Kidney (tissue), 13 donors: ENCODE measurements at regions not wholly inside any gene's neighbourhood (a gene's known extent, or its start where the extent isn't known, plus 50 kb on each side); places are given as distances from the start of the nearest gene placed in this dataset.

Source experiments
- DNase-seq, 5 donors: peaks; one replicate each; pipeline ENCODE4 v3.0.0-alpha.2; 2013 to 2020
- FAIRE-seq: peaks from 2 replicates; lab custom pipeline; 2012; peaks lifted over from hg19 to GRCh38; lab: Jason Lieb, UNC
- H3K27ac ChIP-seq, 2 donors: one replicate each; pipeline ENCODE4 v1.7.0; 2013; ENCODE audit warnings: low read depth in 2 of 2, low read length in 2 of 2, inconsistent platforms in 1 of 2
- H3K27me3 ChIP-seq: one replicate; pipeline ENCODE4 v1.7.1; 2013; ENCODE audit warnings: low read length, inconsistent platforms; ENCODE audit not compliant: control insufficient read depth, insufficient read depth
- H3K36me3 ChIP-seq, 3 donors: one replicate each; pipeline versions ENCODE4 v1.7.0 to v1.7.1; 2013; ENCODE audit warnings: low read length in 3 of 3, control low read depth in 1 of 3, inconsistent platforms in 1 of 3; ENCODE audit not compliant: insufficient read depth in 3 of 3, control insufficient read depth in 2 of 3
- H3K4me1 ChIP-seq, 3 donors: one replicate each; pipeline versions ENCODE4 v1.7.0 to v1.7.1; 2013; ENCODE audit warnings: low read length in 3 of 3, inconsistent platforms in 1 of 3, low read depth in 1 of 3; ENCODE audit not compliant: control insufficient read depth in 2 of 3, insufficient read depth in 2 of 3
- H3K4me3 ChIP-seq, 3 donors: one replicate each; pipeline versions ENCODE4 v1.7.0 to v1.8.1; 2013; ENCODE audit warnings: low read length in 3 of 3, control low read depth in 1 of 3, inconsistent platforms in 1 of 3
- H3K9ac ChIP-seq, 3 donors: one replicate each; pipeline versions ENCODE4 v1.7.0 to v1.7.1; 2013; ENCODE audit warnings: low read length in 3 of 3, control low read depth in 1 of 3, inconsistent platforms in 1 of 3
- H3K9me3 ChIP-seq, 3 donors: one replicate each; pipeline versions ENCODE4 v1.7.0 to v1.7.1; 2013; ENCODE audit warnings: low read length in 3 of 3, control low read depth in 1 of 3, inconsistent platforms in 1 of 3; ENCODE audit not compliant: control insufficient read depth in 2 of 3, insufficient read depth in 1 of 3
- CTCF ChIP-seq: IDR thresholded peaks from 3 replicates; pipeline ENCODE4 v1.5.1; 2012; ENCODE audit warnings: mild to moderate bottlenecking, moderate library complexity, borderline replicate concordance; ENCODE audit not compliant: insufficient read depth; ENCODE audit errors: extremely low read depth
- intact Hi-C: fragments of 100-400 bp; cut with DNase I; formaldehyde crosslinking; loops from one replicate; pipeline ENCODE4 v1.11.1; 2022
- donor health status: control.
- donor health status: control.
- donor health status: control.
- donor health status: control.
- donor health status: control.
- donor health status: DM: yes; HTN: yes; CAD: no.
- donor health status: Normal renal cell carcinoma (clear cell type).

- FAIRE-seq, result no peak
- no peak overlapping the region for H3K9ac ChIP-seq
- H3K27me3 ChIP-seq, result no peaks in the 10 kb centered on the region
- H3K4me3 ChIP-seq, result no peak overlapping the region
- no peaks in the 10 kb centered on the region for H3K4me1 ChIP-seq
- intact Hi-C loops, result no loop called here
- H3K27ac ChIP-seq, result no peak overlapping the region
- no peaks in the 10 kb centered on the region for H3K36me3 ChIP-seq
- DNase-seq, result no peak
- TF ChIP-seq CTCF, result no peak
- peaks cover 0 to 14% (median 5%) of the 10 kb centered on the region in 3 donors for H3K9me3 ChIP-seq
These were observed 155.7 kb upstream of the RIOK2 start for GRCh38 chr5:97338729-97339128.

GRCh38 chr5:97355775-97356174 lies 172.7 kb upstream of the RIOK2 start:
- peaks cover 0 to 18% (median 2%) of the 10 kb centered on the region in 3 donors for H3K9me3 ChIP-seq
- no peaks in the 10 kb centered on the region for H3K4me1 ChIP-seq
- H3K27me3 ChIP-seq, result no peaks in the 10 kb centered on the region
- DNase-seq (no peak), FAIRE-seq (no peak)
- H3K4me3 ChIP-seq, result no peak overlapping the region
- intact Hi-C loops, result no loop called here
- no peak overlapping the region for H3K27ac ChIP-seq
- no peaks in the 10 kb centered on the region for H3K36me3 ChIP-seq
- TF ChIP-seq CTCF, result no peak
- no peak overlapping the region for H3K9ac ChIP-seq

- Histone ChIP-seq H3K36me3 (no peaks in the 10 kb centered on the region), H3K4me1 (no peaks in the 10 kb centered on the region), H3K4me3 (no peak overlapping the region), H3K27ac (no peak overlapping the region), H3K9me3 (peaks cover 0 to 7% (median 0%) of the 10 kb centered on the region in 3 donors), H3K9ac (no peak overlapping the region), H3K27me3 (no peaks in the 10 kb centered on the region)
- DNase-seq, result no peak
- no peak for FAIRE-seq
- intact Hi-C loops, result no loop called here
- TF ChIP-seq CTCF, result no peak
These were observed 180.5 kb upstream of the RIOK2 start for GRCh38 chr5:97363577-97363976.

- H3K27ac ChIP-seq, result no peak overlapping the region
- H3K9ac ChIP-seq, result no peak overlapping the region
- TF ChIP-seq CTCF, result no peak
- H3K4me1 ChIP-seq, result no peaks in the 10 kb centered on the region
- no peaks in the 10 kb centered on the region for H3K36me3 ChIP-seq
- FAIRE-seq, result no peak
- DNase-seq, result peak in 1 of 5 donors; percentile 0
- H3K4me3 ChIP-seq, result no peak overlapping the region
- H3K9me3 ChIP-seq, result no peaks in the 10 kb centered on the region
- H3K27me3 ChIP-seq, result no peaks in the 10 kb centered on the region
- intact Hi-C loops, result no loop called here
These were observed 181.7 kb upstream of the RIOK2 start for GRCh38 chr5:97364731-97365130.
